Muscle of leg (tissue), 3 donors: ENCODE measurements at regions not wholly inside any gene's neighbourhood (a gene's known extent, or its start where the extent isn't known, plus 50 kb on each side); places are given as distances from the start of the nearest gene placed in this dataset.
A peak's percentile ranks its signal among the peaks of the same experiment; 100 is the strongest.

ENCODE experiments used
- DNase-seq: peaks from one replicate; pipeline ENCODE4 v3.0.0; 2013
- H3K27ac ChIP-seq: one replicate; pipeline ENCODE4 v1.5.1; 2013; ENCODE audit warnings: mild to moderate bottlenecking, low read length, control low read depth
- H3K27me3 ChIP-seq: one replicate; pipeline ENCODE4 v1.6.1; 2013; ENCODE audit warnings: low read length; ENCODE audit not compliant: control insufficient read depth, insufficient read depth
- H3K36me3 ChIP-seq: one replicate; pipeline ENCODE4 v1.6.1; 2013; ENCODE audit warnings: low read length; ENCODE audit not compliant: control insufficient read depth, insufficient read depth
- H3K4me1 ChIP-seq: one replicate; pipeline ENCODE4 v1.6.1; 2013; ENCODE audit warnings: low read length; ENCODE audit not compliant: control insufficient read depth, insufficient read depth
- H3K4me3 ChIP-seq: one replicate; pipeline ENCODE4 v1.5.1; 2013; ENCODE audit warnings: low read length, control low read depth
- H3K9me3 ChIP-seq: replicated peaks from 2 replicates; pipeline ENCODE4 v1.6.1; 2013; ENCODE audit warnings: low read depth, low read length; ENCODE audit not compliant: control insufficient read depth
- WGBS: methylation state at CpG from one replicate; pipeline ENCODE4 v1.1.5; 2013; ENCODE audit warnings: missing lambda C conversion rate; ENCODE audit not compliant: insufficient coverage; 5-methylcytosine and 5-hydroxymethylcytosine counted together

DNA sequence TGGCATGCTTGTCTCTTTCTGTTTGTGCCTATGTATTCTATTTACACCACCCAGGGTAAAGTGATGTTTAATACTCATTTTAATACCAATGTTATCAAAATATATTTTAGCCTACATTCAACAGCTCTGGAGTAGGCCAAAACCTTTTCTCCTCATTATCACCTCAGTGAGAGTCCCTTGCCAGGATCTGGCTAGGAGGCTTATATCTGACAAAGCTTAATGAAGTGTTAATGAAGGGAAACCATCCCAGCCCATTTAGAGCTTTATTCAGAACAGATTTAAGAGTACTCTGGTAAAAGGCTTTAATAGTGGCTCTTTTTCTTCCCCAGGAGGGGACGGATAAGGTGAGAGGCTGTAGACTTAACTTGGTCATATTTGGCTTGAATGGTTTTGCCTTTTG is 137.6 kb downstream of the GRIN2B start:
- Histone ChIP-seq H3K27me3 (peaks cover 2% of the 10 kb centered on the region), H3K4me3 (no peak overlapping the region), H3K4me1 (no peaks in the 10 kb centered on the region), H3K27ac (no peak overlapping the region), H3K36me3 (no peaks in the 10 kb centered on the region), H3K9me3 (no peaks in the 10 kb centered on the region)
- no peak for DNase-seq
- WGBS, result no CpG with 5 or more reads among the region's 1 CpG

DNA sequence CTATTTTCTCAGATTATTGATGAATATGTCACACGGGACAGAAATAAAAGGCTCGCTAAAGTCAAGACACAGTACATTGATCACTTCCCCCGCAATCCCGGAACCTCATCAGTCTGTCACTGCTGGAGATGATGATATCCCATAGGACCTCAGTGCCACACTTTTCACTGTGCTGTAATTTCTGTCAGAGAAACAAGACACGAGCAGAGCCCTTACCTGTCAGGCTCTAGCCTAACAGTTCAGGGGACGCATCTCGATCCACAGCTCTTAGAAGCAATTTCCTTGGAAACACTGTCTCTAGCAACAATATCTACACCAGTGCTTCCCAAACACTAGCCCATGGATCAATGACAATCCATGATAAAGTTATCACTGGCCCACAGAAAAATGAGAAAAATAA is 140.0 kb downstream of the GRIN2B start:
- DNase-seq, result no peak
- Histone ChIP-seq H3K4me1 (no peaks in the 10 kb centered on the region), H3K27me3 (no peaks in the 10 kb centered on the region), H3K27ac (no peak overlapping the region), H3K36me3 (no peaks in the 10 kb centered on the region), H3K9me3 (no peaks in the 10 kb centered on the region), H3K4me3 (no peak overlapping the region)
- 98% methylated on average over 4 of the region's 7 CpGs for WGBS

DNA sequence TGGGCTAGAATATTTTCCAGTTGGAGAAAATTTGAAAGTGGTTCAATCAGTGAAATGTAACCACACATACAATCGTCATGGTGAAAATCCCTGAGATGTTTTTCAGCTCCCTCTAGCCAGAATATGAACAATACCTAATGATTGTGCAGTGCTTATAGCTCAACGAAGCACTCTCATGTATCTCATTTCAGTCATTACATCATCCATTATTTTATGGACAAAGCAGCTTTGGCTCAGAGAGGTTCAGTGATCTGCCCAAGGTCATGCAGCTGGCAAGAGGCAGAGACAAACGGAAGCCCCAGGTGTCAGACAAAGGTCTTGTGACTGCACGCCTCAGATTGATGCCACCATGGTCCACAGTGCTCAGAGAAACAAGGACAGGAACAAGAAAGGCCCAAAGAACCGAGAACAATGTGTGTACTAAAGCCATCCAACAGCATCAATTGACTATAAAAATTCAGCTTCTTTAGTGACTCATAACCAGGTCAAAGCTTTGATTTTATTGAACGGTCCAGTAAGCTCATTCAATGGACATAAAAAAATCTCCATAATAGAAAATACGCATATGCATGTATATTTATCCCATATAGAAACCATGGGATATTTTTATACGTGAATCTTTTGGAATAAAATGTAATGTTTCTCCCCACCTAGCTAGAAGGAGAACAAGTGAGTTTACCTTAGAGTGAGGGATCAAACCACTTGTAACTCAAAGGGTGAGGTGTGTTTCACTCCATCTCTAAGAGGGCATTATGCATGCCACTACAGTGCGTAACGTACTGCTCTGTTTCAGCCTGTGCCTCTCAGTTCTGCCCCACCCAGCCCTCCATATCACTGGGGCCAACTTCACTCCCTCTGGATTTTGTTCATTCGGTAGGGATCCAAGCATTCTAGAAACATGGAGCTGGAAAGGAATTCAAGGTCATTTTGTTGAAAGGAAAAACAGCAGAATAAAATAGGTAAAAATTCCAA is 141.8 kb downstream of the GRIN2B start:
- H3K4me1 ChIP-seq, result no peaks in the 10 kb centered on the region
- H3K4me3 ChIP-seq, result no peak overlapping the region
- 45% methylated on average over 4 of the region's 11 CpGs for WGBS
- no peaks in the 10 kb centered on the region for H3K36me3 ChIP-seq
- no peaks in the 10 kb centered on the region for H3K27me3 ChIP-seq
- DNase-seq, result no peak
- no peak overlapping the region for H3K27ac ChIP-seq
- H3K9me3 ChIP-seq, result no peaks in the 10 kb centered on the region

DNA sequence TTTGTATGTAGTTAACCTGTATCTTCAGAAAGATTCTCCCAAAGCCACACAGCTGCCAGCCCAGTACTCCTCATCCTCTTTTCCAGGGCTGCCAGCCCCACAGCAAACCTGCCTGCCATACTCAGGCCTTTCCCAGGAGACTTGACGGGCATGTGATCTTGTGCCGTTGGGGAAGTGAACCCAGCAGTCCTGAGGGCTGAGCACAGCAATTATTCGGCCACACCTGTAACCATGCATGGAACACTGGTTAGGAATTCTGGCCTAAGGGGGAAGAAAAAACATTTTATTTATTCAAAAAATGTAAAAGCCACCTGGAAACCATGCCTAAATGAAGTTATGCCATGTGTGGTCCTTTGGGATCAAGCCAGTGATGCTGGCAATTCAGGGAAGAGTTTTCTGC is 145.3 kb downstream of the GRIN2B start:
- no peak for DNase-seq
- H3K4me1 ChIP-seq, result no peaks in the 10 kb centered on the region
- no peak overlapping the region for H3K4me3 ChIP-seq
- H3K9me3 ChIP-seq, result no peaks in the 10 kb centered on the region
- H3K27me3 ChIP-seq, result no peaks in the 10 kb centered on the region
- H3K36me3 ChIP-seq, result no peaks in the 10 kb centered on the region
- H3K27ac ChIP-seq, result no peak overlapping the region
- WGBS, result no CpG with 5 or more reads among the region's 3 CpGs

DNA sequence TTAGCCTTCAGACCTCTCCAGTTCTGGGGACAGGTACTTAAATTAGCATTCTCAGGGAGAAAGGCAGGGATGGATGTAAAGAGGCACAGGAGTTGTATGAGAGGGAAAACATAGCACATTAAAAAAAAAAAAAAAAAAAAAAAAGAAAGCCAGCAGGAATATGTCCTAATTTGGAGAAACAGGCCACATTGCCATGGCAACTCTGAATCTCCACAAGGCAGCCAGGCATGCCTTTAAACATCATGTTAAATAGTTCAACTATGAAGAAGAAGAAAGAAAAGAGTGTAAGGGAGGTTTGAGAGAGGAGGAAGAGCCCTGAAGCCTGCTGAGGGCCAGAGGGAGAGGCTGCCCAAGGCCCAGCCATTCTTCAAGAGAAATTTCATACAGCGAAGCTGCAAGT is 145.8 kb downstream of the GRIN2B start:
- H3K4me1 ChIP-seq, result no peaks in the 10 kb centered on the region
- H3K4me3 ChIP-seq, result no peak overlapping the region
- no peak overlapping the region for H3K27ac ChIP-seq
- H3K9me3 ChIP-seq, result no peaks in the 10 kb centered on the region
- peak; percentile 32 for DNase-seq
- WGBS, result no CpG with 5 or more reads among the region's 1 CpG
- no peaks in the 10 kb centered on the region for H3K36me3 ChIP-seq
- no peaks in the 10 kb centered on the region for H3K27me3 ChIP-seq

DNA sequence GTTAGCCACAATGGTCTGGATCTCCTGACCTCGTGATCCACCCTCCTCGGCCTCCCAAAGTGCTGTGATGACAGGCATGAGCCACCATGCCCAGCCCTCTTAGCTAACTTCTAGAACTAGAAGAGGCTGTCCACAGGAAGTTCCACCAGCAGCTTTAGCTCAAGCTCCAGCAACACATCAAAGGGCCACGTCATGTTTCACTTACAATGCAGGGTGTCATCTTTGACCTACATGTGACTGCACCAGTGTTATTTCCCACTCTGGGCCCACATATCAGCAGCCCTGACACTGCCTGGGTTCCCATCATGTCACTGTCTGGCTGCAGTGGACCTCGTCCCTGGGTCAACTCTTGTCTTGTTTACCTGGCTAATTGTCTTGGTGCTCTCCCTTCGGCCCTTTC is 147.2 kb downstream of the GRIN2B start:
- no peak for DNase-seq
- H3K27ac ChIP-seq, result no peak overlapping the region

DNA sequence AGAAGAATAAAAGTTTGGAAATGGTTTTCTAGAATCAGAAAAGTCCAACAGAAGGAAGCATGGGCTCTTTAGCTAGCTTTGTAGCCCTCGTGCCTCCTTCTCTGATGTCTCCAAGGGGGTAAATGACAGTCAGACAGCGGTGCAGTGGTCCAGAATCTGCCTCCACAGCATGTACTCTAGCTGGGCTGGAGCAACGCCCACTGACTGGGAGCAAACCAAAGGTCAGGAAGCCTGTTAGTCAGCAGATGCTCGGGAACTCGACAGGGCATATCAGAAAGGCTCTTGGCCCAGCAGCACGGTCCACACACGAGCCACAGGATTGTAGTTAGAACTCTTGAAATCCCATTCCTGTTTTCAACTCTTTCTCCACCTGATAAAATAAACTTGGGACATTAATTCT is 164.3 kb downstream of the GRIN2B start:
- Histone ChIP-seq H3K4me1 (no peaks in the 10 kb centered on the region), H3K4me3 (no peak overlapping the region), H3K27me3 (no peaks in the 10 kb centered on the region), H3K9me3 (no peaks in the 10 kb centered on the region), H3K36me3 (no peaks in the 10 kb centered on the region), H3K27ac (no peak overlapping the region)
- 58% methylated on average over 4 of the region's 7 CpGs for WGBS
- no peak for DNase-seq

More for the DNA sequence above, 147.2 kb downstream of the GRIN2B start:
- H3K4me1 ChIP-seq, result no peaks in the 10 kb centered on the region
- 88% methylated on average over 3 of the region's 5 CpGs for WGBS
- H3K9me3 ChIP-seq, result no peaks in the 10 kb centered on the region
- no peaks in the 10 kb centered on the region for H3K27me3 ChIP-seq
- H3K36me3 ChIP-seq, result no peaks in the 10 kb centered on the region
- H3K4me3 ChIP-seq, result no peak overlapping the region

DNA sequence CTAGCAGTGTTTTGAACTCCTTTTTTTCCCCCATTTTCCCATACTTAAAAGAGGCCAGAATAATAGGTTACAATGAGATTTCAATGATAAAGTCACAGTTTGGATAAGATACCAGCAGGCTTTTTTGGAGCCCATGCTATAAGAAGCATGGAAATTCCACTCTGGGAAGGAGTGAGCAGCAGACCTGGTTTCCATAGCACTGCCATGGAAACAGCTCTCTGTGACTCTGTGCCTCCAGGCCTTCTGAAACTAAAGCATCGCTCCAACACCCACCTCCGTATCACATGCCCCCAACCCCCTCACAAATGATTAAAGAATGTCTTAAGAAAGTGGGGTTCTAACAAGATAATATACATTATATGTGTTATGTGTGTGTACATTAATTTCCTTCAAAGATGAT is 165.0 kb downstream of the GRIN2B start:
- WGBS, result no CpG with 5 or more reads among the region's 2 CpGs
- Histone ChIP-seq H3K36me3 (no peaks in the 10 kb centered on the region), H3K27me3 (no peaks in the 10 kb centered on the region), H3K9me3 (no peaks in the 10 kb centered on the region), H3K4me1 (no peaks in the 10 kb centered on the region), H3K4me3 (no peak overlapping the region), H3K27ac (no peak overlapping the region)
- DNase-seq, result no peak

DNA sequence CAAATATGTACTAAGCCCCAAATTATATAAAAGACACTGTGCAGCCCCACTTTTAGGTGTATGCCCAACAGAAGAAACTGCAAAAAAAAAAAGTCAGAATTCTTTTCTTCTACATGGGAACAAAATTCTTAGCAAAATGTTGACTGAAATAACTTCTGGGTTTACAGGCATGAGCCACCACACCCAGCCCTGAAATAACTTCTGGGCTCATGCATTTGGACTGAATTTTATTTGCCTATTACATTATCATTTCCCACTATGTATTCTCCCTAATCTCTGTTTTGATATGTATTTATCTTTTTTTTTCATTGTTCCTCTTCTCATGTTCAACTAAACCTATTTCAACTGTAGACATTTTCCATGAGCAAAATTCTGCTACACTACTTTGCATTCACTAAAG is 169.2 kb downstream of the GRIN2B start:
- no peak overlapping the region for H3K4me3 ChIP-seq
- no peaks in the 10 kb centered on the region for H3K9me3 ChIP-seq
- H3K36me3 ChIP-seq, result no peaks in the 10 kb centered on the region
- H3K27me3 ChIP-seq, result no peaks in the 10 kb centered on the region
- peak; percentile 20 for DNase-seq
- no peaks in the 10 kb centered on the region for H3K4me1 ChIP-seq
- no peak overlapping the region for H3K27ac ChIP-seq

DNA sequence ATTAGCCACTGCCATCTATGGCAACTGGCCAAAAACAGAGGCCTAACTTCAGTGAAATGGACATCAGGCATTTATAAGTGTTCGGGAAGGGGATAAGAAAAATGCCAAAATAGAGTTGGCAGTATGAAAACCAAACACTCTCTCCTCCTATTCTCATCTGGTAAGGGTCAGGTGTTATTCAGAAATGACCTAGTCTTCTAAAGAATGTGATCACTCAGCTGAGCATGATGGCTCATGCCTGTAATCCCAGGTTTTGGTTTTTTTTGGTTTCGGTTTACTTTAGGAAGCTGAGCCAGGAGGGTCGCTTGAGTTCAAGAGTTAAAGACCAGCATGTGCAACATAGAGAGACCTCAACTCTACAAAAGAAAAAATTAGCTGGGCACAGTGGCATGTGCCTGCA is 170.3 kb downstream of the GRIN2B start:
- no peak for DNase-seq
- H3K27me3 ChIP-seq, result no peaks in the 10 kb centered on the region
- H3K9me3 ChIP-seq, result no peaks in the 10 kb centered on the region
- WGBS, result 80% methylated on average over 1 of the region's 3 CpGs
- no peaks in the 10 kb centered on the region for H3K36me3 ChIP-seq
- H3K27ac ChIP-seq, result no peak overlapping the region
- no peaks in the 10 kb centered on the region for H3K4me1 ChIP-seq
- H3K4me3 ChIP-seq, result no peak overlapping the region
